ENCODE measurements at regions not wholly inside any gene's neighbourhood (a gene's known extent, or its start where the extent isn't known, plus 50 kb on each side); places are given as distances from the start of the nearest gene placed in this dataset.

DNA sequence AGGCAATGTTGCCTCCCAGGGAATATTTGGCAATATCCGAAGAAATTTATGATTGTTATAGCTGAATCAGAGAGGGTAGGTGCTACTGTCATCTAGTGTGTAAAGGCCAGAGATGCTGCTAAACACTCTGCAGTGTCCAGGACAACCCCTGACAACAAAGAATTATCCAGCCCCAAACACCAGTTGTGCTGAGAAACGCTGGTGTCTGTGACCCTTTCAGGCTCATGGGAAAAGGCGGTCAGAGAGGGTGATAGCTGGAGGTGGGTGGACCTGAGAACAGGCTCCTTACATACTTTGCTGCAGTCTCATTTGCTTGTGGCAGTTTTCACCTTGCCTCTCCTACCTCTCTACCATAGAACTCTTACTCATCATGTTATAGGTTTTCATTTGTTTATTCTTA lies 295.3 kb upstream of the DMRT1 start:
- no peak overlapping the region for H3K4me3 ChIP-seq
- H3K36me3 ChIP-seq = no peaks in the 10 kb centered on the region
- intact Hi-C loops (cut with DNase I; ENCODE audit: low total_unique reads) = loop anchor here (5.0 kb wide), 2 partner anchors 44 to 159 kb away; partner anchors contain the start of gene KANK1
- peaks cover 11 to 15% of the 10 kb centered on the region in 2 donors for H3K4me1 ChIP-seq
- peak overlapping the region in 2 of 4 donors; percentile 19 to 23 for H3K27ac ChIP-seq
- TF ChIP-seq POLR2A (IDR thresholded peaks at IDR 0.05) = no peak
- TF ChIP-seq, protein P1, sequence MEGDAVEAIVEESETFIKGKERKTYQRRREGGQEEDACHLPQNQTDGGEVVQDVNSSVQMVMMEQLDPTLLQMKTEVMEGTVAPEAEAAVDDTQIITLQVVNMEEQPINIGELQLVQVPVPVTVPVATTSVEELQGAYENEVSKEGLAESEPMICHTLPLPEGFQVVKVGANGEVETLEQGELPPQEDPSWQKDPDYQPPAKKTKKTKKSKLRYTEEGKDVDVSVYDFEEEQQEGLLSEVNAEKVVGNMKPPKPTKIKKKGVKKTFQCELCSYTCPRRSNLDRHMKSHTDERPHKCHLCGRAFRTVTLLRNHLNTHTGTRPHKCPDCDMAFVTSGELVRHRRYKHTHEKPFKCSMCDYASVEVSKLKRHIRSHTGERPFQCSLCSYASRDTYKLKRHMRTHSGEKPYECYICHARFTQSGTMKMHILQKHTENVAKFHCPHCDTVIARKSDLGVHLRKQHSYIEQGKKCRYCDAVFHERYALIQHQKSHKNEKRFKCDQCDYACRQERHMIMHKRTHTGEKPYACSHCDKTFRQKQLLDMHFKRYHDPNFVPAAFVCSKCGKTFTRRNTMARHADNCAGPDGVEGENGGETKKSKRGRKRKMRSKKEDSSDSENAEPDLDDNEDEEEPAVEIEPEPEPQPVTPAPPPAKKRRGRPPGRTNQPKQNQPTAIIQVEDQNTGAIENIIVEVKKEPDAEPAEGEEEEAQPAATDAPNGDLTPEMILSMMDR (IDR thresholded peaks at IDR 0.05 in 4 of 5, conservative IDR thresholded peaks at IDR 0.05 in 1 of 5) = no peak
- in situ Hi-C loops (cut with MboI; ENCODE audit: low sequenced_read_pairs in 4 of 4) = no loop called here
- no peaks in the 10 kb centered on the region for H3K27me3 ChIP-seq
- H3K9me3 ChIP-seq = no peaks in the 10 kb centered on the region
- peak in 1 of 2 donors; percentile 13 for ATAC-seq
- no peak for DNase-seq

DNA sequence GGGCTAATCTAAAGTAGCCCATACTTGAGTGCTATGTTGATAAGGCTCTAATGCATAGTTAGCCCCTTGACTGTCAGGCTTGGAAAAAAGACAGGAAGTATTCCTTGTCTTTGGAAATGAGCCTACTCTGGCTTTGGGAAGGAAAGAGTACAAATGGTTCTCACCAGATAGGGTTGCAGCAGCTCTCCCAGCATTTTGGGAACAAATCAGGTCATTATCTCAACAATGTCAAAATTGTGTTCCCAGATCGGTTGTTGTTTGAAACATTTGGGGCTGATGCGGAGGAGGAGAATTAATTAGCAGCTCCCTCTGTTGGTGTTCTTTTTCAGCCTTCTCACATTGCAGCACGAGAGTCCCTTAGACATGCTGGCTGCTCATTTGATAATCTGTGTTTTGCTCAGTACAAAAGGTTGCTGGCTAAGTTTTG lies 294.7 kb upstream of the DMRT1 start:
- H3K36me3 ChIP-seq = no peaks in the 10 kb centered on the region
- DNase-seq (peak in 1 of 2 donors; percentile 8), ATAC-seq (peak; percentile 77 to 84)
- no peaks in the 10 kb centered on the region for H3K9me3 ChIP-seq
- in situ Hi-C loops (cut with MboI; ENCODE audit: low sequenced_read_pairs in 4 of 4) (no loop called here), intact Hi-C loops (cut with DNase I; ENCODE audit: low total_unique reads) (loop anchor here (5.0 kb wide), 2 partner anchors 45 to 160 kb away; partner anchors contain the start of gene KANK1)
- TF ChIP-seq, protein P1 (IDR thresholded peaks at IDR 0.05 in 4 of 5, conservative IDR thresholded peaks at IDR 0.05 in 1 of 5) = peak in 2 of 5 experiments; percentile 37 to 45
- TF ChIP-seq POLR2A (IDR thresholded peaks at IDR 0.05) = no peak
- no peaks in the 10 kb centered on the region for H3K27me3 ChIP-seq
- H3K4me1 ChIP-seq = peaks cover 11 to 15% of the 10 kb centered on the region in 2 donors
- peak overlapping the region in 2 of 4 donors; percentile 8 to 23 for H3K4me3 ChIP-seq
- peak overlapping the region in 3 of 4 donors; percentile 16 to 57 (median 23) for H3K27ac ChIP-seq

DNA sequence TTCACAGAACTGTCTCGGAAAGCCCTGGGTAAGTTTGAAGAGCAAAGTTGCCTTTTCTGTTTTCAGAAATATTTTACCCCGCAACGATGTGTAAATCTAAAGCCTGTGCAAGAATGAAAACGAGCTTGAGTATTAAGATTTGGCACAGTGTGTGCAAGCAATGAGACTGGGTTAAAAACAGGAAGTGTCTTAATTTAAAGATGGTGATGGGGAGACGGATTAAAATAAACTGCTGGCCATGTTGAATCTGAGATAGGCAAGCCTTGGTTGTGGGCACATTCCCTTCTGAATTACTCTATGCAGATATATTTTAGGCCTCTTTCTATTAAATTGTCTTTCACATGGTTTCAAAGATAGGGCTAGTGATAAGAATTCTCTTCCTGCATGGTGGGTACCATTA lies 294.2 kb upstream of the DMRT1 start:
- DNase-seq (no peak), ATAC-seq (no peak)
- H3K9me3 ChIP-seq = no peaks in the 10 kb centered on the region
- H3K4me1 ChIP-seq = peaks cover 11 to 15% of the 10 kb centered on the region in 2 donors
- TF ChIP-seq POLR2A (IDR thresholded peaks at IDR 0.05) = no peak
- TF ChIP-seq, protein P1 (IDR thresholded peaks at IDR 0.05 in 4 of 5, conservative IDR thresholded peaks at IDR 0.05 in 1 of 5) = no peak
- no peaks in the 10 kb centered on the region for H3K27me3 ChIP-seq
- H3K27ac ChIP-seq = peak overlapping the region in 3 of 4 donors; percentile 16 to 57 (median 23)
- no peaks in the 10 kb centered on the region for H3K36me3 ChIP-seq
- H3K4me3 ChIP-seq = peak overlapping the region in 1 of 4 donors; percentile 23
- in situ Hi-C loops (cut with MboI; ENCODE audit: low sequenced_read_pairs in 4 of 4) = no loop called here
- intact Hi-C loops (cut with DNase I; ENCODE audit: low total_unique reads) = loop anchor here (5.0 kb wide), 2 partner anchors 45 to 160 kb away; partner anchors contain the start of gene KANK1

DNA sequence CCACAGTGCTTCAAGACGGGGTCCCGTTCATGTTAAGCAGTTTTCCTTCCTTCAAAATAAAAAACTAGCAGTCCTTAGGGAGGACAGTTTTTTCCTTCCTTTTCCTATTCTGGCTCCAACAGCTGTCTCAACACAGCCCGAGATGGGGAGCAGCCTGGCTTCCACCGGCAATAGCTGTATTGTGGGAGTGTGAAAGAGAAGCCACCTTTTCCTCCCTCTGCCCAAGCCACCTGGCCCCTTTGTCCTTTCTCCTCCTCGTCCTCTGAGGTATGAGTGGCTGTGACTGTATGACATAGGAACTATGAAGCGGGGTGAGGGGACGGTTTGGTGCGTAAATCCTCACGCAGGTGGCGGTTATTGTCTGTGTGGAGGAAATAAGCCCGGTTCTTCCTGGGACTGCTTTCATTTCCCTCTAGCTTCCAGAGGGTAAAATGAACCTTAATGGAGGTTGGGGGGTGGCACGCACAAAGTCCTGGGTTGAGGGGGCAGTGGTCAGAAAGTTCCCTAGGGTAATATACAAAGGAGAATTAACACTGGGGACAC lies 292.0 kb upstream of the DMRT1 start:
- no peak overlapping the region for H3K4me3 ChIP-seq
- intact Hi-C loops (cut with DNase I; ENCODE audit: low total_unique reads) = loop anchor here (5.0 kb wide), 2 partner anchors 47 to 162 kb away; partner anchors contain the start of gene KANK1
- no peaks in the 10 kb centered on the region for H3K36me3 ChIP-seq
- in situ Hi-C loops (cut with MboI; ENCODE audit: low sequenced_read_pairs in 4 of 4) = no loop called here
- TF ChIP-seq, protein P1 (IDR thresholded peaks at IDR 0.05 in 4 of 5, conservative IDR thresholded peaks at IDR 0.05 in 1 of 5) = no peak
- H3K27ac ChIP-seq = no peak overlapping the region
- H3K4me1 ChIP-seq = peaks cover 11 to 15% of the 10 kb centered on the region in 2 donors
- no peaks in the 10 kb centered on the region for H3K9me3 ChIP-seq
- ATAC-seq (no peak), DNase-seq (no peak)
- no peaks in the 10 kb centered on the region for H3K27me3 ChIP-seq
